ENCODE measurements at regions not wholly inside any gene's neighbourhood (a gene's known extent, or its start where the extent isn't known, plus 50 kb on each side); places are given as distances from the start of the nearest gene placed in this dataset.

DNA sequence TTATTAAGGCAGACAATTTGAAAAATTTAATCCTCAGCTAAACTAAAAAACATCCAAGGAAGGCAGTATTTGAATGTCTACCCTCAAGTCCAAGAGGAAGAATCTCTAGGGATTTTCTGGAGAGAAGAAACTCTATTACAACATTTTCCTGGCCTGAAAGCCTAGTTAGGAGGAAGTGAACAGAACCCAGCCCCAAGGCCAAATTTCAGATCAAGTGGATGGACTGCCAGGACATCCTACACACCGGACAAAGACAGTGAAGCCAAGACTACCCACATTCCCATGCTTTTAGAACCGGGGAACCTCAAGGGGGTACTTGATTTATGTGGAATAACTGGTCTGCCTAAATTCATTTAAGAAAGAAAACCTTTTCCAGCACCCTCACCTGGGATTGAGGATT, 108.9 kb upstream of the MEOX2 start:
- WGBS = 80% methylated on average over 2 of the region's 2 CpGs
- H3K36me3 ChIP-seq (ENCODE audit: control insufficient read depth in 4 of 4, insufficient read depth in 3 of 4, low read depth in 1 of 4, low read length in 3 of 4) = no peaks in the 10 kb centered on the region

DNA sequence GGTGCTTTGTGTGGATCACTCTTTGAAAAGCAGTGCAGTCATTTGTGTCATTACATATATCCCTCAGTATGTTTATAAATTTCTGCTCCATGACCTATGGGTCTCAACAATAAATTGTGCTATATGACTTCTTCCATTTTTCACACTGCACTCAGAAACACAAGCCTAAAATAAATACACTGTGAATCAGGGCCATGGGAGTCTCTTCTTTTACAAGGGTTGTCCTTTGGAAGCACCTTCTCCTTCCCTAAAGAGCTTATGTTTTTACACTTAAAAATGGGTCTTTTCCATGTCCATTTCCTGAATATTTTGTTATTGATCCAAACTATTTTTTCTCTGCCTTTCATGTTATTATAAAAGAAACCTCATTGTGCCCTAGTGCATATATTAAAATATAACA, 108.3 kb upstream of the MEOX2 start:
- Histone ChIP-seq H3K9ac (ENCODE audit: low read depth in 1 of 2, low read length in 2 of 2) (no peak overlapping the region), H3K4me3 (ENCODE audit: low read depth in 1 of 3, low read length in 3 of 3) (no peak overlapping the region), H3K36me3 (ENCODE audit: control insufficient read depth in 4 of 4, insufficient read depth in 3 of 4, low read depth in 1 of 4, low read length in 3 of 4) (no peaks in the 10 kb centered on the region), H3K27me3 (ENCODE audit: control insufficient read depth in 4 of 4, insufficient read depth in 4 of 4, low read length in 3 of 4) (no peaks in the 10 kb centered on the region), H3K4me1 (ENCODE audit: control insufficient read depth in 4 of 4, insufficient read depth in 4 of 4, low read length in 3 of 4) (no peaks in the 10 kb centered on the region), H3K27ac (ENCODE audit: low read depth in 1 of 2, low read length in 2 of 2) (no peak overlapping the region), H3K9me3 (ENCODE audit: control insufficient read depth in 4 of 4, low read length in 3 of 4) (no peaks in the 10 kb centered on the region)
- TF ChIP-seq RAD21 (IDR thresholded peaks at IDR 0.05) (no peak), GABPA (IDR thresholded peaks at IDR 0.05 in 1 of 2, conservative IDR thresholded peaks at IDR 0.05 in 1 of 2) (no peak), JUND (IDR thresholded peaks at IDR 0.05) (no peak), HNF4G (IDR thresholded peaks at IDR 0.05) (no peak), YY1 (IDR thresholded peaks at IDR 0.05) (no peak), RXRA (IDR thresholded peaks at IDR 0.05) (no peak), TAF1 (conservative IDR thresholded peaks at IDR 0.05) (no peak), NR2F2 (IDR thresholded peaks at IDR 0.05) (no peak)
- TF ChIP-seq, protein P1, sequence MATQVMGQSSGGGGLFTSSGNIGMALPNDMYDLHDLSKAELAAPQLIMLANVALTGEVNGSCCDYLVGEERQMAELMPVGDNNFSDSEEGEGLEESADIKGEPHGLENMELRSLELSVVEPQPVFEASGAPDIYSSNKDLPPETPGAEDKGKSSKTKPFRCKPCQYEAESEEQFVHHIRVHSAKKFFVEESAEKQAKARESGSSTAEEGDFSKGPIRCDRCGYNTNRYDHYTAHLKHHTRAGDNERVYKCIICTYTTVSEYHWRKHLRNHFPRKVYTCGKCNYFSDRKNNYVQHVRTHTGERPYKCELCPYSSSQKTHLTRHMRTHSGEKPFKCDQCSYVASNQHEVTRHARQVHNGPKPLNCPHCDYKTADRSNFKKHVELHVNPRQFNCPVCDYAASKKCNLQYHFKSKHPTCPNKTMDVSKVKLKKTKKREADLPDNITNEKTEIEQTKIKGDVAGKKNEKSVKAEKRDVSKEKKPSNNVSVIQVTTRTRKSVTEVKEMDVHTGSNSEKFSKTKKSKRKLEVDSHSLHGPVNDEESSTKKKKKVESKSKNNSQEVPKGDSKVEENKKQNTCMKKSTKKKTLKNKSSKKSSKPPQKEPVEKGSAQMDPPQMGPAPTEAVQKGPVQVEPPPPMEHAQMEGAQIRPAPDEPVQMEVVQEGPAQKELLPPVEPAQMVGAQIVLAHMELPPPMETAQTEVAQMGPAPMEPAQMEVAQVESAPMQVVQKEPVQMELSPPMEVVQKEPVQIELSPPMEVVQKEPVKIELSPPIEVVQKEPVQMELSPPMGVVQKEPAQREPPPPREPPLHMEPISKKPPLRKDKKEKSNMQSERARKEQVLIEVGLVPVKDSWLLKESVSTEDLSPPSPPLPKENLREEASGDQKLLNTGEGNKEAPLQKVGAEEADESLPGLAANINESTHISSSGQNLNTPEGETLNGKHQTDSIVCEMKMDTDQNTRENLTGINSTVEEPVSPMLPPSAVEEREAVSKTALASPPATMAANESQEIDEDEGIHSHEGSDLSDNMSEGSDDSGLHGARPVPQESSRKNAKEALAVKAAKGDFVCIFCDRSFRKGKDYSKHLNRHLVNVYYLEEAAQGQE (IDR thresholded peaks at IDR 0.05) = no peak
- TF ChIP-seq, protein P2, sequence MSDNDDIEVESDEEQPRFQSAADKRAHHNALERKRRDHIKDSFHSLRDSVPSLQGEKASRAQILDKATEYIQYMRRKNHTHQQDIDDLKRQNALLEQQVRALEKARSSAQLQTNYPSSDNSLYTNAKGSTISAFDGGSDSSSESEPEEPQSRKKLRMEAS (IDR thresholded peaks at IDR 0.05) = no peak
- TF ChIP-seq, protein P3, sequence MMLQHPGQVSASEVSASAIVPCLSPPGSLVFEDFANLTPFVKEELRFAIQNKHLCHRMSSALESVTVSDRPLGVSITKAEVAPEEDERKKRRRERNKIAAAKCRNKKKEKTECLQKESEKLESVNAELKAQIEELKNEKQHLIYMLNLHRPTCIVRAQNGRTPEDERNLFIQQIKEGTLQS (IDR thresholded peaks at IDR 0.05) = no peak
- TF ChIP-seq, protein P4, sequence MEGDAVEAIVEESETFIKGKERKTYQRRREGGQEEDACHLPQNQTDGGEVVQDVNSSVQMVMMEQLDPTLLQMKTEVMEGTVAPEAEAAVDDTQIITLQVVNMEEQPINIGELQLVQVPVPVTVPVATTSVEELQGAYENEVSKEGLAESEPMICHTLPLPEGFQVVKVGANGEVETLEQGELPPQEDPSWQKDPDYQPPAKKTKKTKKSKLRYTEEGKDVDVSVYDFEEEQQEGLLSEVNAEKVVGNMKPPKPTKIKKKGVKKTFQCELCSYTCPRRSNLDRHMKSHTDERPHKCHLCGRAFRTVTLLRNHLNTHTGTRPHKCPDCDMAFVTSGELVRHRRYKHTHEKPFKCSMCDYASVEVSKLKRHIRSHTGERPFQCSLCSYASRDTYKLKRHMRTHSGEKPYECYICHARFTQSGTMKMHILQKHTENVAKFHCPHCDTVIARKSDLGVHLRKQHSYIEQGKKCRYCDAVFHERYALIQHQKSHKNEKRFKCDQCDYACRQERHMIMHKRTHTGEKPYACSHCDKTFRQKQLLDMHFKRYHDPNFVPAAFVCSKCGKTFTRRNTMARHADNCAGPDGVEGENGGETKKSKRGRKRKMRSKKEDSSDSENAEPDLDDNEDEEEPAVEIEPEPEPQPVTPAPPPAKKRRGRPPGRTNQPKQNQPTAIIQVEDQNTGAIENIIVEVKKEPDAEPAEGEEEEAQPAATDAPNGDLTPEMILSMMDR (IDR thresholded peaks at IDR 0.05; ENCODE audit: low read depth, low read length, missing input control) = no peak
- no peak for DNase-seq (ENCODE audit: low spot score)

More for the DNA sequence above, 108.9 kb upstream of the MEOX2 start:
- no peaks in the 10 kb centered on the region for H3K9me3 ChIP-seq (ENCODE audit: control insufficient read depth in 4 of 4, low read length in 3 of 4)
- H3K9ac ChIP-seq (ENCODE audit: low read depth in 1 of 2, low read length in 2 of 2) = no peak overlapping the region
- no peak overlapping the region for H3K27ac ChIP-seq (ENCODE audit: low read depth in 1 of 2, low read length in 2 of 2)
- no peak overlapping the region for H3K4me3 ChIP-seq (ENCODE audit: low read depth in 1 of 3, low read length in 3 of 3)
- no peaks in the 10 kb centered on the region for H3K4me1 ChIP-seq (ENCODE audit: control insufficient read depth in 4 of 4, insufficient read depth in 4 of 4, low read length in 3 of 4)
- H3K27me3 ChIP-seq (ENCODE audit: control insufficient read depth in 4 of 4, insufficient read depth in 4 of 4, low read length in 3 of 4) = no peaks in the 10 kb centered on the region
- TF ChIP-seq RAD21 (IDR thresholded peaks at IDR 0.05) = no peak
- TF ChIP-seq SP1 (IDR thresholded peaks at IDR 0.05) = no peak
- no peak for TF ChIP-seq JUND (IDR thresholded peaks at IDR 0.05)
- no peak for DNase-seq (ENCODE audit: low spot score)

DNA sequence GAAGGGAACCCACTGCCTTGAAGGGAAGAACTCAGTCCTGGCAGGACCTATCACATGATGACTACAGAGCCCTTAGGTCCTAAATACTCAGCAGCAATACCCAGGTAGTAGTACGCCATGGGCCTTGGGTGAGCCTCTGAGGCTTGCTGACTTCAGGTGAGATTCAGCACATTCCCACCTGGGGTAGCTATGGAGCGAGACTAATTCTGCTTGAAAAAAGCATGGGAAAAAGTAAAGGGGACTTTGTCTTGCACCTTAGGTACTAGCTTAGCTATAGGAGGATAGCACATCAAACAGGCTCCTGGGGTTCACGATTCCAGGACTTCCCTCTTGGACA, 98.2 kb upstream of the MEOX2 start:
- Histone ChIP-seq H3K27ac (ENCODE audit: low read depth in 1 of 2, low read length in 2 of 2) (no peak overlapping the region), H3K27me3 (ENCODE audit: control insufficient read depth in 4 of 4, insufficient read depth in 4 of 4, low read length in 3 of 4) (no peaks in the 10 kb centered on the region), H3K4me1 (ENCODE audit: control insufficient read depth in 4 of 4, insufficient read depth in 4 of 4, low read length in 3 of 4) (no peaks in the 10 kb centered on the region), H3K9me3 (ENCODE audit: control insufficient read depth in 4 of 4, low read length in 3 of 4) (no peaks in the 10 kb centered on the region), H3K36me3 (ENCODE audit: control insufficient read depth in 4 of 4, insufficient read depth in 3 of 4, low read depth in 1 of 4, low read length in 3 of 4) (no peaks in the 10 kb centered on the region), H3K4me3 (ENCODE audit: low read depth in 1 of 3, low read length in 3 of 3) (no peak overlapping the region), H3K9ac (ENCODE audit: low read depth in 1 of 2, low read length in 2 of 2) (no peak overlapping the region)
- WGBS = 92% methylated on average over 3 of the region's 3 CpGs
- DNase-seq (ENCODE audit: low spot score) = no peak
- TF ChIP-seq HNF4G (IDR thresholded peaks at IDR 0.05) = no peak
- TF ChIP-seq HNF4A (conservative IDR thresholded peaks at IDR 0.05) = no peak
- TF ChIP-seq FOXA1 (IDR thresholded peaks at IDR 0.05) = no peak

All from liver (tissue), 8 donors.